RPMI8226 (cell line): ENCODE measurements at regions not wholly inside any gene's neighbourhood (a gene's known extent, or its start where the extent isn't known, plus 50 kb on each side); places are given as distances from the start of the nearest gene placed in this dataset.

Experiments
- DNase-seq: peaks from one replicate; pipeline ENCODE4 v3.0.0-alpha.2; 2015

- DNase-seq, result no peak
Measured at GRCh38 chr11:10945196-10945595, 87.3 kb upstream of the ZBED5 start.

GRCh38 chr11:10943968-10944367 is 86.1 kb upstream of the ZBED5 start:
- DNase-seq, result no peak

GRCh38 chr11:10942620-10943019 is 84.8 kb upstream of the ZBED5 start:
- no peak for DNase-seq

GRCh38 chr11:10941871-10942270 is 84.0 kb upstream of the ZBED5 start:
- DNase-seq, result no peak

- no peak for DNase-seq
Measured at GRCh38 chr11:10941414-10941813, 83.6 kb upstream of the ZBED5 start.

GRCh38 chr11:10938650-10939387 is 81.0 kb upstream of the ZBED5 start:
- no peak for DNase-seq

- DNase-seq, result no peak
Measured at GRCh38 chr11:10938231-10938630, 80.4 kb upstream of the ZBED5 start.

- no peak for DNase-seq
Measured at GRCh38 chr11:10937385-10937771, 79.5 kb upstream of the ZBED5 start.

GRCh38 chr11:10936626-10937384 is 79.0 kb upstream of the ZBED5 start:
- DNase-seq, result no peak

GRCh38 chr11:10935015-10935559 is 77.2 kb upstream of the ZBED5 start:
- no peak for DNase-seq

- peak; percentile 26 for DNase-seq
Measured at GRCh38 chr11:10934293-10934860, 76.5 kb upstream of the ZBED5 start.

- peak; percentile 85 for DNase-seq
Measured at GRCh38 chr11:10933455-10934292, 75.8 kb upstream of the ZBED5 start.

- no peak for DNase-seq
Measured at GRCh38 chr11:10932976-10933375, 75.1 kb upstream of the ZBED5 start.

GRCh38 chr11:10931761-10932670 is 74.2 kb upstream of the ZBED5 start:
- DNase-seq, result no peak

GRCh38 chr11:10930972-10931760 is 73.3 kb upstream of the ZBED5 start:
- DNase-seq, result peak; percentile 31

GRCh38 chr11:10930224-10930971 is 72.5 kb upstream of the ZBED5 start:
- DNase-seq, result peak; percentile 22

- DNase-seq, result no peak
Measured at GRCh38 chr11:10927538-10927937, 69.7 kb upstream of the ZBED5 start.

GRCh38 chr11:10926801-10927211 is 69.0 kb upstream of the ZBED5 start:
- no peak for DNase-seq

GRCh38 chr11:10925149-10925926 is 67.5 kb upstream of the ZBED5 start:
- DNase-seq, result no peak
